ENCODE measurements at regions not wholly inside any gene's neighbourhood (a gene's known extent, or its start where the extent isn't known, plus 50 kb on each side); places are given as distances from the start of the nearest gene placed in this dataset.

GRCh38 chr12:127060933-127061332 is 1206.0 kb upstream of the TMEM132C start:
- H4K20me1 ChIP-seq (replicated peaks; ENCODE audit: insufficient read depth): no peaks in the 10 kb centered on the region
- H3K27me3 ChIP-seq (ENCODE audit: insufficient read depth): no peaks in the 10 kb centered on the region
- no peak overlapping the region for H3K27ac ChIP-seq (ENCODE audit: low read depth)
- ATAC-seq (no peak), DNase-seq (ENCODE audit: low spot score) (no peak)
- H3K36me3 ChIP-seq (ENCODE audit: insufficient read depth): no peaks in the 10 kb centered on the region
- H3K9me2 ChIP-seq (ENCODE audit: insufficient read depth): no peaks in the 10 kb centered on the region
- no peak overlapping the region for H3K4me2 ChIP-seq
- H3K4me3 ChIP-seq: no peak overlapping the region
- H2AFZ ChIP-seq: no peak overlapping the region
- Mint-ChIP-seq H3K27ac (no peak overlapping the region), H3K9me3 (peaks cover 93% of the 10 kb centered on the region), H3K36me3 (ENCODE audit: low read depth) (peaks cover 40% of the 10 kb centered on the region), H3K4me3 (no peak overlapping the region), H3K4me1 (no peaks in the 10 kb centered on the region), H3K27me3 (ENCODE audit: insufficient read depth, low read depth, poor library complexity) (no peaks in the 10 kb centered on the region)
- H3K79me2 ChIP-seq (replicated peaks; ENCODE audit: insufficient read depth): no peaks in the 10 kb centered on the region
- TF ChIP-seq REST (IDR thresholded peaks at IDR 0.05; ENCODE audit: unreplicated experiment) (no peak), NANOG (IDR thresholded peaks at IDR 0.05; ENCODE audit: borderline replicate concordance) (no peak), ZNF331 (CRISPR knock-in tag; IDR thresholded peaks at IDR 0.05; ENCODE audit: low read depth) (no peak), ZNF114 (CRISPR knock-in tag; IDR thresholded peaks at IDR 0.05) (no peak)
- H3K4me1 ChIP-seq (ENCODE audit: insufficient read depth): no peaks in the 10 kb centered on the region
- H3F3A ChIP-seq (replicated peaks; ENCODE audit: low read depth): no peaks in the 10 kb centered on the region

- DNase-seq (ENCODE audit: low spot score) (no peak), ATAC-seq (no peak)
- Mint-ChIP-seq H3K36me3 (ENCODE audit: low read depth) (peaks cover 32% of the 10 kb centered on the region), H3K27ac (no peak overlapping the region), H3K27me3 (ENCODE audit: insufficient read depth, low read depth, poor library complexity) (no peaks in the 10 kb centered on the region), H3K4me3 (no peak overlapping the region), H3K4me1 (no peaks in the 10 kb centered on the region), H3K9me3 (peaks cover 94% of the 10 kb centered on the region)
- no peaks in the 10 kb centered on the region for H4K20me1 ChIP-seq (replicated peaks; ENCODE audit: insufficient read depth)
- no peaks in the 10 kb centered on the region for H3K27me3 ChIP-seq (ENCODE audit: insufficient read depth)
- H3K79me2 ChIP-seq (replicated peaks; ENCODE audit: insufficient read depth): no peaks in the 10 kb centered on the region
- no peak overlapping the region for H3K27ac ChIP-seq (ENCODE audit: low read depth)
- H3K9me2 ChIP-seq (ENCODE audit: insufficient read depth): no peaks in the 10 kb centered on the region
- H3K4me2 ChIP-seq: no peak overlapping the region
- H2AFZ ChIP-seq: no peak overlapping the region
- no peaks in the 10 kb centered on the region for H3K36me3 ChIP-seq (ENCODE audit: insufficient read depth)
- H3K4me3 ChIP-seq: no peak overlapping the region
- no peaks in the 10 kb centered on the region for H3K4me1 ChIP-seq (ENCODE audit: insufficient read depth)
- no peaks in the 10 kb centered on the region for H3F3A ChIP-seq (replicated peaks; ENCODE audit: low read depth)
- TF ChIP-seq ZNF462 (CRISPR knock-in tag; IDR thresholded peaks at IDR 0.05): no peak
- no peak for TF ChIP-seq REST (IDR thresholded peaks at IDR 0.05; ENCODE audit: unreplicated experiment)
- no peak for TF ChIP-seq EZH2 (IDR thresholded peaks at IDR 0.05; ENCODE audit: low read depth, unreplicated experiment)
- TF ChIP-seq STAT1 (IDR thresholded peaks at IDR 0.05; ENCODE audit: unreplicated experiment): no peak
- no peak for TF ChIP-seq NANOG (IDR thresholded peaks at IDR 0.05; ENCODE audit: borderline replicate concordance)
Observed at GRCh38 chr12:127063339-127064072, 1203.5 kb upstream of the TMEM132C start.
